ENCODE measurements at regions not wholly inside any gene's neighbourhood (a gene's known extent, or its start where the extent isn't known, plus 50 kb on each side); places are given as distances from the start of the nearest gene placed in this dataset.
A peak's percentile ranks its signal among the peaks of the same experiment; 100 is the strongest.
"Not testable (repeated sequence)": the region's sequence is repeated elsewhere in the genome, so short reads cannot be mapped to it uniquely, and the experiment has no call there.

- DNase-seq (ENCODE audit: low spot score) = no peak
- no peak for FAIRE-seq
Observed at GRCh38 chr2:195537811-195538210, 119.2 kb upstream of the SLC39A10 start.

- DNase-seq (ENCODE audit: low spot score) (no peak), FAIRE-seq (no peak)
Observed at GRCh38 chr2:195536906-195537305, 120.1 kb upstream of the SLC39A10 start.

GRCh38 chr2:195535911-195536522 lies 121.0 kb upstream of the SLC39A10 start:
- DNase-seq (ENCODE audit: low spot score) = no peak
- no peak for FAIRE-seq

GRCh38 chr2:195534971-195535370 lies 122.1 kb upstream of the SLC39A10 start:
- DNase-seq (ENCODE audit: low spot score) (no peak), FAIRE-seq (no peak)

GRCh38 chr2:195533771-195534642 lies 123.0 kb upstream of the SLC39A10 start:
- peak; percentile 59 for FAIRE-seq
- peak; percentile 57 for DNase-seq (ENCODE audit: low spot score)

- FAIRE-seq = no peak
- DNase-seq (ENCODE audit: low spot score) = no peak
Observed at GRCh38 chr2:195532628-195533271, 124.3 kb upstream of the SLC39A10 start.

GRCh38 chr2:195532255-195532627 lies 124.8 kb upstream of the SLC39A10 start:
- no peak for FAIRE-seq
- no peak for DNase-seq (ENCODE audit: low spot score)

- DNase-seq (ENCODE audit: low spot score) (no peak), FAIRE-seq (no peak)
Observed at GRCh38 chr2:195531754-195532153, 125.3 kb upstream of the SLC39A10 start.

- DNase-seq (ENCODE audit: low spot score); FAIRE-seq: not testable (repeated sequence)
Observed at GRCh38 chr2:195523242-195523641, 133.8 kb upstream of the SLC39A10 start.

GRCh38 chr2:195521589-195521988 lies 135.4 kb upstream of the SLC39A10 start:
- FAIRE-seq = no peak
- DNase-seq (ENCODE audit: low spot score) = no peak

GRCh38 chr2:195520671-195521155 lies 136.3 kb upstream of the SLC39A10 start:
- DNase-seq (ENCODE audit: low spot score) = peak; percentile 43
- no peak for FAIRE-seq

GRCh38 chr2:195515551-195515950 lies 141.5 kb upstream of the SLC39A10 start:
- no peak for FAIRE-seq
- DNase-seq (ENCODE audit: low spot score) = no peak

GRCh38 chr2:195514365-195514764 lies 142.7 kb upstream of the SLC39A10 start:
- DNase-seq (ENCODE audit: low spot score) (no peak), FAIRE-seq (no peak)

GRCh38 chr2:195513119-195513518 lies 143.9 kb upstream of the SLC39A10 start:
- DNase-seq (ENCODE audit: low spot score) = no peak

GRCh38 chr2:195509551-195509950 lies 147.5 kb upstream of the SLC39A10 start:
- DNase-seq (ENCODE audit: low spot score) (no peak), FAIRE-seq (no peak)

More at GRCh38 chr2:195513119-195513518, 143.9 kb upstream of the SLC39A10 start:
- FAIRE-seq = no peak

GRCh38 chr2:195508139-195508455 lies 148.9 kb upstream of the SLC39A10 start:
- FAIRE-seq (no peak), DNase-seq (ENCODE audit: low spot score) (no peak)

- FAIRE-seq = no peak
- no peak for DNase-seq (ENCODE audit: low spot score)
Observed at GRCh38 chr2:195507447-195508138, 149.4 kb upstream of the SLC39A10 start.

GRCh38 chr2:195505701-195506100 lies 151.3 kb upstream of the SLC39A10 start:
- DNase-seq (ENCODE audit: low spot score) (no peak), FAIRE-seq (no peak)

GRCh38 chr2:195503208-195503607 lies 153.8 kb upstream of the SLC39A10 start:
- DNase-seq (ENCODE audit: low spot score) = no peak
- no peak for FAIRE-seq

GRCh38 chr2:195501746-195502145 lies 155.3 kb upstream of the SLC39A10 start:
- FAIRE-seq (no peak), DNase-seq (ENCODE audit: low spot score) (no peak)

- no peak for DNase-seq (ENCODE audit: low spot score)
- no peak for FAIRE-seq
Observed at GRCh38 chr2:195500879-195501278, 156.1 kb upstream of the SLC39A10 start.
